ENCODE measurements at regions not wholly inside any gene's neighbourhood (a gene's known extent, or its start where the extent isn't known, plus 50 kb on each side); places are given as distances from the start of the nearest gene placed in this dataset.

DNA sequence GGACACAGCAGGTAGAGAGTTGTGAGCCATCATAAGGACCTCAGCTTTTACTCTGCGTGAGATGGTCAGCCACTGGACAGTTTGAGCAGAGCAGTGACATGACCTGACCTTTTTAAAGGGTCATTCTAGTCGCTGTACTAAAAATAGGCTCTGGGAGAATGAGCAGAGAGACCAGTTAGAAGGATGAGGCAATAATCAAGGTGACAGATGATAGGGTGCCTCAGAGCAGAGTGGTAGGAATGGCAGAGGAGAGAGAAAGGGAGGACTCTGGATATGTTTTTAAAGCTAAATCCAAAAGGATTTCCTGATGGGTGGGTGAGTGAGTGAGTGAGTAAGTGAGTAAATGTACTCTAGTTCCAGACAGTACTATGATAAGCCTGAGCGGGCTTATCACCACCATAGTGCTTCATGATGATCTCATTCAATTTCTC is 83.6 kb upstream of the ARHGAP5 start:
- no peak for DNase-seq (ENCODE audit: extremely low read depth, low read depth, low spot score)

GRCh38 chr14:31994391-31995033 is 82.6 kb upstream of the ARHGAP5 start:
- no peak for DNase-seq (ENCODE audit: extremely low read depth, low read depth, low spot score)

GRCh38 chr14:32003585-32003984 is 73.5 kb upstream of the ARHGAP5 start:
- DNase-seq (ENCODE audit: extremely low read depth, low read depth, low spot score): no peak

DNA sequence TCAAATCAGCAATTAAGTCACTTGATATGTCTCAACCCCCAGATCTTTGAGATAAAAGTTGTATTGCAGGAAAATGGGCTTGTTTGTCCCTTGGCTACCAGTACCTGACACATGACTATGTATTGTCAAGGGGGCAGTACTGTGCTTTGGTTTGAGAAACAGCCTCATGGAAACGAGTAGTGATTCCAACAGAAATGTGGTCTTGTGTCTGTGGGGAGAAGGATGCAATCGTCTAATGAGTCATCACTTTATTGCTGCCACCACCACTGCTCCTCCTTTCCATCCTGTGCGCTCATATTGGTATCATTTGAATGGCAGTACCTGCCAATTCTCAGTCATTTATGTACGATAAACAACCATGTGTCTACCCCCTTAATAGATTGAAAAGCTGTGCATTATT is 72.8 kb upstream of the ARHGAP5 start:
- no peak for DNase-seq (ENCODE audit: extremely low read depth, low read depth, low spot score)

GRCh38 chr14:32005628-32006027 is 71.5 kb upstream of the ARHGAP5 start:
- DNase-seq (ENCODE audit: extremely low read depth, low read depth, low spot score): no peak

GRCh38 chr14:32006263-32007110 is 70.6 kb upstream of the ARHGAP5 start:
- no peak for DNase-seq (ENCODE audit: extremely low read depth, low read depth, low spot score)

- no peak for DNase-seq (ENCODE audit: extremely low read depth, low read depth, low spot score)
Measured at GRCh38 chr14:32007755-32008362, 69.2 kb upstream of the ARHGAP5 start.

DNA sequence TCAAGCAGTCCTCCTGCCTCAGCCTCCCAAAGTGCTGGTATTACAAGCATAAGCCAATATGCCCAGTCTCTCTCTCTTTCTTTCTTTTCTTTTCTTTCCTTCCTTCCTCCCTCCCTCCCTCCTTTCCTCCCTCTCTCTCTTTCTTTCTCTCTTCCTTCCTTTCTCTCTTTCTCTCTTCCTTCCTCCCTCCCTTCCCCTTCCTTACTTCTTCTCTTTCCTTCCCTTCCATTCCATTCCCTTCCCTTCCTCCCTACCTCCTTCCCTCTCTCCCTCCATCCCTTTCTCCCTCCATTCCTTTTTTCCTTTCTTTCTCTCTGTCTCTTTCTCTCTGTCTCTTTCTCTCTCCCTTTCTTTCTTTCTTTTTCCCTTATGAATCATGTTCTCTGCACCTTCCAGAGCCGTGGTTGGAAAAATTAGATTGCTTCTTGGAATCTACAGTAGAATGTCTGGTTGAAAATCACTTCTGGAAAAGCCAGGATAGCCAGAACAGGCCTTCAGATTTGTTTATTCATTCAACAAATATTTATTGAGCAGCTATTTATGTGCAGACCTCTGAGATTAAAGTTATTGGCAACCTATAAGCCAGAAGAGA is 68.4 kb upstream of the ARHGAP5 start:
- no peak for DNase-seq (ENCODE audit: extremely low read depth, low read depth, low spot score)

GRCh38 chr14:32009221-32009975 is 67.7 kb upstream of the ARHGAP5 start:
- DNase-seq (ENCODE audit: extremely low read depth, low read depth, low spot score): no peak

DNA sequence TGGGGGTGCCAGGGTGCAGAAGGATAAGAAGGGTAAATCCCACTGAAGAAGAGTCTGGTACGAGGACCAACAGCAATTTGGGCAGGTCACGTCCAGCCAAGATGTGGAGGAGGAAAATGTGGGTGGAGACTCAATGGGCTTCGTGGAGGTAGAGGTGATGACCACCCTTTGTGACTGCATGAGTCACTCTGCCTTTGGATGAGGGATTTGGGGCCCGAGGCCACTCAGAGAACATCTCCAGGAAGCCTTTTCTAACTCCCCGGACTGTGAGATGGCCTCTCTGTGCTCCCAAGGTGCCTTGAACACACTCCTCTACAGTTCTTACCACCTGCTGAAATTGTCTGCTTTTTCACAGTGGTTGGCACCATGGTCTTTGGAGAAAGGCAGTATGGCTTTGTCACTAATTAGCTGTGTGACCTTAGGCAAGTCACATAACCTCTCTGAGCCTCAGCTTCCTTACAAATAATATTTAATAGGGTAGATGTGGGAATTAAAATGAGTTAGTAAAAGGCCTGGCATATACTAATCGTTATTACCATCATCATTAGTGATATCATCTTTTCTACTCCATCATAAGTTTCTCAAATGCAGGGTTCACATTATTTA is 67.0 kb upstream of the ARHGAP5 start:
- DNase-seq (ENCODE audit: extremely low read depth, low read depth, low spot score): no peak

DNA sequence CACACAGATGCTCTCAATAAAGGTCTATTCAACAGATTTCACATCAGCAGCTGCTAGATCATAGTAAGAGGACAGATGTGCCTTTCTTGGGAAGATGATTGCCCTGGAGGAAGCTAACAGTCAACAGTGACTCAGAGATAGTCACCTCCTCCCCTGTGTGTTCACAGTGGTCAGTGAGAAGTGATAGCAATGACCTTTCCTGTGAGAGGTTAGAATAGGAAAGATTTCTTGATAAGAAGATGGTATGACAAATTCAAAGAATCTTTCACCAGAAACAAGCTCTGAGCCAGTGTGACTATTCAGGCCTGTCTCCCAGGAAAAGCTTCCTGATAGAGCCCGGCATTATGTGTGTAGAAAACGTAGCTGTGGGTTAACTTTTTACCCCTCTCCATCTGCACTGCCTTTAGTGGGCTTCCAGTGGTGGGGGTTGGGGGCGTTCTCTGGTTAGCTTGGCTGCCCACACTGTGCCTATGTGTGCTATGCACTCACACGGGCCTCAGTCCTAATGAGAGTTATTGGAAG is 66.4 kb upstream of the ARHGAP5 start:
- DNase-seq (ENCODE audit: extremely low read depth, low read depth, low spot score): no peak

GRCh38 chr14:32011225-32011624 is 65.9 kb upstream of the ARHGAP5 start:
- no peak for DNase-seq (ENCODE audit: extremely low read depth, low read depth, low spot score)

- no peak for DNase-seq (ENCODE audit: extremely low read depth, low read depth, low spot score)
Measured at GRCh38 chr14:32012062-32012461, 65.0 kb upstream of the ARHGAP5 start.

- DNase-seq (ENCODE audit: extremely low read depth, low read depth, low spot score): no peak
Measured at GRCh38 chr14:32012571-32012970, 64.5 kb upstream of the ARHGAP5 start.

- DNase-seq (ENCODE audit: extremely low read depth, low read depth, low spot score): no peak
Measured at GRCh38 chr14:32013083-32013482, 64.0 kb upstream of the ARHGAP5 start.

DNA sequence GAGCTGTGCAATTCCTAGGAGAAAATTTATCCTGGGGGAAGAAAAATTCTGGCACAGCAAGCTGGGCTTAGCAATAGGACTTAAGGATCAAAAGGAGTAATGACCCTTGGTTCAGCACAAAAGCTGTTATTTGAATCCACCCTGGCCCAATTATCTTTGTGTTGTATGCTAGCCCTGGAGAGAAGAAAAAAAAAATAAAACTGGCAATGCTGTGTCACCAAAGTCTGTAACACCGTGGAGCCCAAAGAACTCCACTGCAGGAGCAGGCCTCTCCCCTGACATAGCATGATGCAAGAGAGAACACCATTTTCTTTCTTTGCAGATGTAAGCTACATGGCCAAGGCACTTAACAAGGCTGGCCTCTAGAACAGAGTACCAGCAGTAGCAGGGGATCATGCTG is 63.0 kb upstream of the ARHGAP5 start:
- no peak for DNase-seq (ENCODE audit: extremely low read depth, low read depth, low spot score)

DNA sequence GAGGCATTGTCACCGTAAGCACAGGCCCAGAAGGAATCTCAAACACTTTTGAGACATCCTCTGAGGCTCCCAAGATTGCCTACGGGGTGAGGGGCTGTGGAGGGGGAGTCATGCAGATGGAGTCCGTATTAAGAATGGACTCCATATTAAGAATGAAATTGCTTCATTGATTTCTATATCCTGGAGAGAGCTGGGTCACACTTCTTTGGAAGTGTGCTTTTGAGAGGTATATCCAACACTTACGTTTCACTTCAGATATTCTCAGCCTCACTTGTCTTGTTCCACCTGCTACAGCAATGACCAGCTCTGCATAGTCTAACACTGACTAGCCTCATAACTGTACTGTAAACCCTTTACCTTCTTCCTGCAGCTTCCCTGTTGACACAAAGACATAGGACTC is 62.6 kb upstream of the ARHGAP5 start:
- no peak for DNase-seq (ENCODE audit: extremely low read depth, low read depth, low spot score)

DNA sequence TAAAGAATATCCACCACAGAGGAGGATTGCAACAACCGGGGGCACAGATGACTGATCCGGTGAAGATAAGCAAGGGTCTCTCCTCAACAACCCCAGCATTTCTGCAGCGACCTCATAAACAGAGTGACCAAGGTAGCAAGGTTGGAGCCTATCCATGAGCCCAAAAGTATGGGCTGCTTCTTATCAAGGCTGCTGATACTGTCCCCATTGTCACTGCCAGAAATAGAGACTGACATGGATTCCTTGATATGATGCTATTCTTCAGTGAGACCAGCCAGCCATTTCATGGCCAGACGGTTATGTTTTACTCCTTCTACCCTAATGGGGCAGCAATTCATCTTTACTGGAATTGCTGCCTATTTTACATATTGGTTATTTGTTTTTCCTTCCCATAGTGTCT is 61.9 kb upstream of the ARHGAP5 start:
- DNase-seq (ENCODE audit: extremely low read depth, low read depth, low spot score): no peak

- no peak for DNase-seq (ENCODE audit: extremely low read depth, low read depth, low spot score)
Measured at GRCh38 chr14:32017587-32017986, 59.5 kb upstream of the ARHGAP5 start.

- no peak for DNase-seq (ENCODE audit: extremely low read depth, low read depth, low spot score)
Measured at GRCh38 chr14:32018391-32019092, 58.6 kb upstream of the ARHGAP5 start.
